ENCODE measurements at regions not wholly inside any gene's neighbourhood (a gene's known extent, or its start where the extent isn't known, plus 50 kb on each side); places are given as distances from the start of the nearest gene placed in this dataset.

DNA sequence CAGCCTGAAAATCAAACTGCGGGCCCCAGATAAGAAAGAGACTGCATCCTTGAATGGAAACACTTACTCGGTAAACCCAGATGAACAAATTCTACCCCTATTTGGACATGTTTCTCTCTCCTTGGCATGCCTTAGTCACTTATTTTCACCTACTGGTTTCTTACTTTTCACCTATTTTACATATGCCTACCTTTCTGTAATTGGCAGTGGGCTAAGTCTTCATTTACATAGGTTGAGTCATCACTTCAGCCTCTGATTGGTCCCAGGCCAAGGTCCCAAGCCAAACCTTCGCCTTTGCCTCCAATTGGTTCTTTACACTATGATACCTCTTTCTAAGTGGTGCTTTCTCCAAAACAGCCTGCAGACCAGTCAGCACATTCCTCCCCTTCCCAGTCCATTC is 111.3 kb downstream of the DYRK2 start:
- peaks cover 17% of the 10 kb centered on the region for H3K4me1 ChIP-seq (ENCODE audit: control insufficient read depth, insufficient read depth, low read length)
- H3K9me3 ChIP-seq (ENCODE audit: control insufficient read depth, insufficient read depth, low read depth, low read length): no peaks in the 10 kb centered on the region
- H3K27me3 ChIP-seq (ENCODE audit: control insufficient read depth, insufficient read depth, low read length): no peaks in the 10 kb centered on the region
- no peak overlapping the region for H3K4me3 ChIP-seq (ENCODE audit: low read depth, low read length)
- H3K36me3 ChIP-seq (ENCODE audit: control insufficient read depth, insufficient read depth, low read length): peaks cover 3% of the 10 kb centered on the region; the same call in 1 of the 2 replicates
- no peak overlapping the region for H3K9ac ChIP-seq (ENCODE audit: low read length)
- no peak overlapping the region for H3K27ac ChIP-seq (ENCODE audit: low read depth, low read length)

GRCh38 chr12:67760586-67761275 is 112.2 kb downstream of the DYRK2 start:
- H3K36me3 ChIP-seq (ENCODE audit: control insufficient read depth, insufficient read depth, low read length): peaks cover 5% of the 10 kb centered on the region; the same call in 1 of the 2 replicates
- H3K27me3 ChIP-seq (ENCODE audit: control insufficient read depth, insufficient read depth, low read length): no peaks in the 10 kb centered on the region
- H3K9ac ChIP-seq (ENCODE audit: low read length): no peak overlapping the region
- H3K4me3 ChIP-seq (ENCODE audit: low read depth, low read length): no peak overlapping the region
- no peak overlapping the region for H3K27ac ChIP-seq (ENCODE audit: low read depth, low read length)
- H3K9me3 ChIP-seq (ENCODE audit: control insufficient read depth, insufficient read depth, low read depth, low read length): no peaks in the 10 kb centered on the region
- H3K4me1 ChIP-seq (ENCODE audit: control insufficient read depth, insufficient read depth, low read length): peaks cover 19% of the 10 kb centered on the region

DNA sequence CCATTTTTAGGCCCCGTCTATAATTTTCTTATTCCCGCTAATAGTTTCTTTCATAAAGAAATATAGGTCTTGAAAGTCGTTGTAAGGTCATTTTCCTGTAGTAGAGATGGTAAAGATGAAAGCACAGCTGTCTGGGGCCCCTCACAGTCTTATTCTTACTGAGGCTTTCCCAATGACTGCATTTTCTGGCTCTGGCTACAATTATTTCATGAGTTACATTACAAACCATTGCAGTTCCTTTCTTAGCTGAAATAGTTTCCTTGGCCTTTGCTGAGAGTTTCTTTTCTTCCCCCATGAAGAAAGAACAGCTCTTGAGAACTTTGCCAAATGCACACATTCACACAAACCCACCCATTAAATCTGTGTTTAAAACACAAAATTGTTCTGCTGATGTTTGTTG is 113.0 kb downstream of the DYRK2 start:
- peaks cover 20% of the 10 kb centered on the region for H3K4me1 ChIP-seq (ENCODE audit: control insufficient read depth, insufficient read depth, low read length)
- no peaks in the 10 kb centered on the region for H3K9me3 ChIP-seq (ENCODE audit: control insufficient read depth, insufficient read depth, low read depth, low read length)

DNA sequence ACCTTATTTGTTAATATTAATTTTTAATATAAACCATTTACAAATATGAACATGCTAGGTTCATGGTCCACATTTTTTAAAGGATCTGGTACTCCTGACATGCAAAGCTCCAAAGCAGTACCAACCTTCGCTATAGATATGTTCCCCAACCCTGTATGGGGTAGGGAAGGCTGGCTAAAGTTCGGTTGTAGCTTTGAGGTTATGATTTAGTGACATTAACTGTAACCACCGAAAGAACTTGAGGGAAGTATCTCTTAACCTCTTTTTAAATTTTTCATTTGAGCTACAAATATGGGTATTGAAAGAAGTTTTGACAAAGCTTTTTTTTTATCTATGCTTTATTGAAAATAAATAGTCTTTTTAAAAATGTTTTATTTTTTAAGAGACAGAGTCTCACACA is 115.5 kb downstream of the DYRK2 start:
- Histone ChIP-seq H3K4me1 (ENCODE audit: control insufficient read depth, insufficient read depth, low read length) (peaks cover 22% of the 10 kb centered on the region; the same call in 1 of the 2 replicates), H3K9ac (ENCODE audit: low read length) (no peak overlapping the region), H3K27ac (ENCODE audit: low read depth, low read length) (no peak overlapping the region), H3K27me3 (ENCODE audit: control insufficient read depth, insufficient read depth, low read length) (no peaks in the 10 kb centered on the region), H3K4me3 (ENCODE audit: low read depth, low read length) (no peak overlapping the region), H3K36me3 (ENCODE audit: control insufficient read depth, insufficient read depth, low read length) (peaks cover 12% of the 10 kb centered on the region; the same call in 1 of the 2 replicates), H3K9me3 (ENCODE audit: control insufficient read depth, insufficient read depth, low read depth, low read length) (no peaks in the 10 kb centered on the region)

More for the DNA sequence above, 113.0 kb downstream of the DYRK2 start:
- Histone ChIP-seq H3K9ac (ENCODE audit: low read length) (no peak overlapping the region), H3K4me3 (ENCODE audit: low read depth, low read length) (no peak overlapping the region), H3K27ac (ENCODE audit: low read depth, low read length) (no peak overlapping the region), H3K27me3 (ENCODE audit: control insufficient read depth, insufficient read depth, low read length) (no peaks in the 10 kb centered on the region), H3K36me3 (ENCODE audit: control insufficient read depth, insufficient read depth, low read length) (peaks cover 12% of the 10 kb centered on the region; the same call in 1 of the 2 replicates)

- H3K27ac ChIP-seq (ENCODE audit: low read depth, low read length): no peak overlapping the region
- H3K9ac ChIP-seq (ENCODE audit: low read length): no peak overlapping the region
- H3K27me3 ChIP-seq (ENCODE audit: control insufficient read depth, insufficient read depth, low read length): no peaks in the 10 kb centered on the region
- H3K4me1 ChIP-seq (ENCODE audit: control insufficient read depth, insufficient read depth, low read length): peaks cover 20% of the 10 kb centered on the region; the same call in 1 of the 2 replicates
- peaks cover 12% of the 10 kb centered on the region; the same call in 1 of the 2 replicates for H3K36me3 ChIP-seq (ENCODE audit: control insufficient read depth, insufficient read depth, low read length)
- no peak overlapping the region for H3K4me3 ChIP-seq (ENCODE audit: low read depth, low read length)
- no peaks in the 10 kb centered on the region for H3K9me3 ChIP-seq (ENCODE audit: control insufficient read depth, insufficient read depth, low read depth, low read length)
These were observed 116.5 kb downstream of the DYRK2 start for GRCh38 chr12:67764946-67765619.

GRCh38 chr12:67765776-67766766 is 117.5 kb downstream of the DYRK2 start:
- Histone ChIP-seq H3K36me3 (ENCODE audit: control insufficient read depth, insufficient read depth, low read length) (peaks cover 12% of the 10 kb centered on the region; the same call in 1 of the 2 replicates), H3K9me3 (ENCODE audit: control insufficient read depth, insufficient read depth, low read depth, low read length) (no peaks in the 10 kb centered on the region), H3K9ac (ENCODE audit: low read length) (peak overlapping the region; percentile 3), H3K27me3 (ENCODE audit: control insufficient read depth, insufficient read depth, low read length) (no peaks in the 10 kb centered on the region), H3K4me3 (ENCODE audit: low read depth, low read length) (no peak overlapping the region), H3K4me1 (ENCODE audit: control insufficient read depth, insufficient read depth, low read length) (peaks cover 10% of the 10 kb centered on the region; the same call in 1 of the 2 replicates), H3K27ac (ENCODE audit: low read depth, low read length) (no peak overlapping the region; the same call in 1 of the 2 replicates)

GRCh38 chr12:67772267-67773169 is 124.0 kb downstream of the DYRK2 start:
- no peaks in the 10 kb centered on the region for H3K9me3 ChIP-seq (ENCODE audit: control insufficient read depth, insufficient read depth, low read depth, low read length)
- peak overlapping the region; percentile 95; the same call in 1 of the 2 replicates for H3K27ac ChIP-seq (ENCODE audit: low read depth, low read length)
- H3K36me3 ChIP-seq (ENCODE audit: control insufficient read depth, insufficient read depth, low read length): no peaks in the 10 kb centered on the region
- H3K4me1 ChIP-seq (ENCODE audit: control insufficient read depth, insufficient read depth, low read length): peaks cover 36% of the 10 kb centered on the region
- peak overlapping the region; percentile 44 for H3K4me3 ChIP-seq (ENCODE audit: low read depth, low read length)
- no peaks in the 10 kb centered on the region for H3K27me3 ChIP-seq (ENCODE audit: control insufficient read depth, insufficient read depth, low read length)
- peak overlapping the region; percentile 91 for H3K9ac ChIP-seq (ENCODE audit: low read length)

DNA sequence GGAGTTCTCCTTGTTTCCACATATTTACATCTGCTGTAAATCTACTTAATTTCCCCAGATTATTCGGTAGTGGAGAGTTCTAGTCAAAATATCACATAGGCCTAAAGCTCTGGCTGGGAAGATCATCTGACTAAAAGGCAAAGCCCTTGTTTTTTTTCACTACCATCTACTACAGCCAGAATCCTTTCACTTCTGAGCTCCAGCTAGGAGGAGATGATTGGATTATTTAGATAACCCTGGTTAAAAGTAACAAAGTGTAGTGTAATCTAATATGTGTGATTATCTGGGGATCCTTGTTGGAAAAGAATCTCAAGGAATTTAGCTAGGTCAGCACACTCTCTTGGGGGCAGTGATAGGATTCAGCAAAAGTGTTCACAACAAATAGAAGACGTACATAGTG is 125.4 kb downstream of the DYRK2 start:
- Histone ChIP-seq H3K4me3 (ENCODE audit: low read depth, low read length) (no peak overlapping the region), H3K27me3 (ENCODE audit: control insufficient read depth, insufficient read depth, low read length) (no peaks in the 10 kb centered on the region), H3K27ac (ENCODE audit: low read depth, low read length) (peak overlapping the region; percentile 95; the same call in 1 of the 2 replicates), H3K4me1 (ENCODE audit: control insufficient read depth, insufficient read depth, low read length) (peaks cover 36% of the 10 kb centered on the region), H3K9ac (ENCODE audit: low read length) (peak overlapping the region; percentile 75), H3K9me3 (ENCODE audit: control insufficient read depth, insufficient read depth, low read depth, low read length) (no peaks in the 10 kb centered on the region), H3K36me3 (ENCODE audit: control insufficient read depth, insufficient read depth, low read length) (no peaks in the 10 kb centered on the region)

GRCh38 chr12:67774983-67775587 is 126.5 kb downstream of the DYRK2 start:
- no peaks in the 10 kb centered on the region for H3K27me3 ChIP-seq (ENCODE audit: control insufficient read depth, insufficient read depth, low read length)
- no peaks in the 10 kb centered on the region for H3K9me3 ChIP-seq (ENCODE audit: control insufficient read depth, insufficient read depth, low read depth, low read length)
- no peak overlapping the region for H3K4me3 ChIP-seq (ENCODE audit: low read depth, low read length)
- H3K4me1 ChIP-seq (ENCODE audit: control insufficient read depth, insufficient read depth, low read length): peaks cover 36% of the 10 kb centered on the region
- H3K9ac ChIP-seq (ENCODE audit: low read length): no peak overlapping the region
- H3K27ac ChIP-seq (ENCODE audit: low read depth, low read length): peak overlapping the region; percentile 40; the same call in 1 of the 2 replicates
- no peaks in the 10 kb centered on the region for H3K36me3 ChIP-seq (ENCODE audit: control insufficient read depth, insufficient read depth, low read length)

Measured in HUES6 (cell line).